NT2/D1 (cell line): ENCODE measurements at regions not wholly inside any gene's neighbourhood (a gene's known extent, or its start where the extent isn't known, plus 50 kb on each side); places are given as distances from the start of the nearest gene placed in this dataset.

Source experiments
- SUZ12 ChIP-seq: IDR thresholded peaks from 2 replicates; pipeline ENCODE4 v1.6.1; 2011; ENCODE audit not compliant: insufficient read length, insufficient read depth; ENCODE audit errors: extremely low read depth
- YY1 ChIP-seq: IDR thresholded peaks from 2 replicates; pipeline ENCODE4 v1.6.1; 2011; ENCODE audit not compliant: insufficient read length, insufficient read depth

DNA sequence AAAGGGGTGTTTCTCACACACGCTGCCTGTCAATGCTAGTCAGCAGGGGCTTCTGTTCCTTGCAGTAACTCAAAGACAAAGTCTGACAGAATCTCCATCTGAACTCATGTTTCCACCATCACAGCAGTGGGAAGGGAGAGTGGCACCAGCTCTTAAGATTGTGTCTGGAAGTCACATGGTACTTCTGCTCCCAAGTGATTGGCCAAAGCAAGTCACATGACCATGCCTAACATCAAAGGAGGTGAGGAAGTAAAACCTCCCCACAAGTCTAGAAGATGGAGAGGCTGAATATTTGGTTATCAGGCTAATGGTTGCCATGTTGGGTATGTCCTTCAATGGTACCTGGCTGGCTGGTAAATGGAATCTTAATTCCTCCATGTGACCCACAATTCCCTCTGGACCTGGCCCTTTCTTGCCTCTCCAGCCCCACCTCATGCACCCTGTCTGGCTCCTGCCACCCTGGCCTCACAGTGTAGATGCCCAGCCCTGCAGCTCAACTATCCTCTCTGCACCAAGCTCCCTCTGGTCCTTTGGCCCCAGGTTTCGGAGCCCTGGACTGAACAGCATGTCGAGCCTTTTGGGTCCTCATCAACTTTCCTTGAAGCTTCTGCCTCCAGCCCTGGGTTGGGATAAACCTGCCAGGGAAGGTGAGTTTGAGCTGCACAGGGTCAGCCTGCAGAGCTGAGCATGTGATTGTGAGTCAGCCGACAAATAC lies 51.0 kb upstream of the PMEPA1 start:
- TF ChIP-seq YY1, result no peak
- no peak for TF ChIP-seq SUZ12
